Stimulated activated CD4-positive, alpha-beta T cell treated with anti-CD3 and anti-CD28 coated beads, Interleukin-1b, Interleukin-23, amount 100 ng/mL, for 4 hours (primary cell): ENCODE measurements at regions not wholly inside any gene's neighbourhood (a gene's known extent, or its start where the extent isn't known, plus 50 kb on each side); places are given as distances from the start of the nearest gene placed in this dataset.

Experiments
- DNase-seq, 2 donors: peaks; one replicate each; pipeline ENCODE4 v3.0.0-alpha.2; 2020; ENCODE audit warnings: low read depth in 2 of 2

DNA sequence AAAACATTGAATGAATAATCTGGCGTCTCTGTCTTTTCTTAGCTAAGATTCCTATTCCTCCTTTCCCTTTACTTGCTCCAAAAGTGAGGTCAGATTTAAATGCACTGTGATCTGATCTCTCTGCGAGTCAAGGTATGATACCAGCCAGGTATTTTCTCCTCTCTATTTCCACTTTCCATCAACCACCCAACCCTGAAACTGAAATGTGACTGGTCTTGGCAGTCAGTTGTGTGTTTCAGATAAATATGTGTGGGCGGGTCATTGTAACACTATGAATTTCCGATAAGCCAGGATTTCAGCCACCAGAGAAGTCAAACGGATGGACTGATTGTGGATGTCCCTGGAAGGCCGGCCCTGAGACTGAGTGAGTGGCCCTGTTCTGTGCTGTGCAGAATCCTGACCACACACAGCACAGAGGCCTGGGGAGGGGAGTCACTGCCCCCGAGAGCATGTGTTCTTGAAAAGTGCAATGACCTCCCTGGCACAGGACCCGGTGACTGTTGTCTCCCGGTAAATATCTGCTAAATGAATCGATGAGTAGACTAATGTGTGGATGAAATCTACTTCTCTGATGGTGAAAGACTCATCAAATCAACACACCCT, 612.5 kb upstream of the TMEM132C start:
- no peak for DNase-seq

DNA sequence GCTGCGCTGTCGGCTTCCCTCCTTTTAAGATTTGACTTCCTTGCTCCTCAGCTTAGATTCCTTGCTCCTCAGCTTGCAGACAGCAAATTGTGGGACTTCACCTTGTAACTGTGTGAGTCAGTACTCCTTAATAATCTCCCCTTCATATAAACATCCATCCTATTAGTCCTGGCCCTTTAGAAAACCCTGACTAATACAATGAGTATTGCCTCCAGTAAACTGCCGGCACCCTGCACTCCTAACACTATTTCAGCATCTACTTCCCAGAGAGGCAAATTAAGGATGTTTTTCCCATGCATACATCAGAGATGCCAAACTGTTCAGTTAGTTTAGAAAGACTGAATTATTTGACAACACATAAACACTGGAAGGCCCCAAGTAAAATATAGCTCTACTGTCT, 611.3 kb upstream of the TMEM132C start:
- no peak for DNase-seq

DNA sequence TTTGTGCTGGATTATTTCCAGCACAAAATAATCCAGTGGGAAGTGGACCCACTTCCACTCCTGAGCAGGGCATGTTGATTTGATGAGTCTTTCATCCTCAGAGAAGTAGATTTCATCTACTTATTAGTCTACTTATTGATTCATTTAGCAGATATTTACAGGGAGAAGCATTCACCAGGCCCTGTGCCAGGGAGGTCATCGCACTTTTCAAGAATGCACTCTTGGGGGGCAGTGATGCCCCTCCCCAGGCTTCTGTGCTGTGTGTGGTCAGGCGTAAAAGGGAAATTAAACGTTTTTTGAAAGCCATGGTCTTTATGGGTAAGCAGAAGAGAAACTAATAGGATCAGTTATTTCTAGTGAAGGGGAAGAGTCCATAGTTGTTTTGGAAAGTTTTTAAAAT, 610.7 kb upstream of the TMEM132C start:
- no peak for DNase-seq

DNA sequence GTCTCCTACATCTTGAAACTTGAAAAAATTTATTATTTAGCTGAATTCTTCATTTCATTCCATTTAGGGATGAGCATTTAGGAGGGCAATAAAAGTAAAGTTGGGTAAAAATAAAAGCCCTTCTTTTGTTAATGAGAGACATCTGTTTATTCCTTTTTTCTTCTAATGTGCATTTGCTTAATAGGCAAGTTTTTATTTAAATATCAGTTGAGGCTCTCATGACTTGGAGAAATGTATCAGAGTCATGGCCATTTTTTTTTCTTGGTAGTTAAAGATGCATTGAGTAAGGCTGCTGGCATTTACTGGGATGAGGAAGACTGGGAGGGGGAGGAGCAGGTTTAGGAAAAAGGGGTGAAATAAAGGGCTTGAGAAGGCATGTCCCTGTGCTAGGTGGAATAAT, 609.9 kb upstream of the TMEM132C start:
- DNase-seq = no peak

DNA sequence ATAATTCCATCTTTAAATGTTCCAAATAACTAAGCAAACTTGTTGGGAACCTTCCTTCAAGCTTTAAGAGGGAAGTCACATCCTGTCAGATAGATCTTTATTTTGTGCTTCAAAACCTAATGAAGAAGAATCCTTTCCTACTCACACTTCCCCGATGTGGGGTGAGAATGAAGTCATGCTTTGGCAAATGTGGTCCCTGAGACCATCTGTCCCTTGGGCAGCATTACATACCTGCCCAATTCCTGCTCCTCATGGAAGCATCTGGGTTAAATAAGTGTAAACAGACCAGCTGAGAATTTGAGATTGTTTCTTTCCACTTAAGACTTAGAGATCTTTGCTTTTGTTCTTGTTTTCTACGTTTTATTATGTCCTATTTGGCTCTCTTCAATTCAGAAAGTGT, 606.0 kb upstream of the TMEM132C start:
- DNase-seq = no peak

DNA sequence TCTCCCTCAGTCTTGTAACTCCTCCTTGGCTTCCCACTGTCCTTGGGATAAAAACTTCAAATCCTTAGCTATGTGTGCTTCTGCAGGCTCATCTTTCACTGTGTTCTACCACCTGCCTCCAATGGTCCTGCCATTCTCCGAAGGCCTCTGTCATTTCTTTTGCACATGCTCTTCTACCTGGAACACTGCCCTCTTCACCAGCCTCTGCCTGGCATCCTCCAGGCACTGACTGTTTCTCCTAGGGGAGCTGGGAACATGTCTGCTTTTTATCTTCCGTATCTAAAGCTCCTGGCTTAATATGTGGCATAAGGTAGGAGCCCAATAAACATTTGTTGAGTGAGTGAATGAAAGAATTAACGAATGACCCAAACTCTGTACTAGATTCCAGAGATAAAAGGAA, 603.3 kb upstream of the TMEM132C start:
- no peak for DNase-seq

DNA sequence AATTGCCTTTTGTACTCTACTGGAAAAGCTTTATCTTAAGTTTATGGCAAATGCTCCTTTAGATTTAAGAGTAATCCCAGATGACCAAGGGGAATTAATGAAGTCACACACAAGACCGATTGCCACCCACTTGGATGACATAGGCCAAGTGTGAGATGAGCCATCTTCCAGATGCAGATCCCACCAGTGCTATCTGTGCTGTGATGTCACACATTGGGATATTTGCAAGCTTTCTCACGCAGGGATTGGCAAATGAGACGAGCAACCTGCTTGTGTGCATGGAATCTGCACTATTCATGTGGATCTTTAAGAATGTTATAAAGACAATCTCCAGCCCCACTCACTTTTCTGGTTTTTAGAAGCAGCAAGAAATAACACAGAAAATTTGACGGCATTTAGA, 602.1 kb upstream of the TMEM132C start:
- DNase-seq = no peak

DNA sequence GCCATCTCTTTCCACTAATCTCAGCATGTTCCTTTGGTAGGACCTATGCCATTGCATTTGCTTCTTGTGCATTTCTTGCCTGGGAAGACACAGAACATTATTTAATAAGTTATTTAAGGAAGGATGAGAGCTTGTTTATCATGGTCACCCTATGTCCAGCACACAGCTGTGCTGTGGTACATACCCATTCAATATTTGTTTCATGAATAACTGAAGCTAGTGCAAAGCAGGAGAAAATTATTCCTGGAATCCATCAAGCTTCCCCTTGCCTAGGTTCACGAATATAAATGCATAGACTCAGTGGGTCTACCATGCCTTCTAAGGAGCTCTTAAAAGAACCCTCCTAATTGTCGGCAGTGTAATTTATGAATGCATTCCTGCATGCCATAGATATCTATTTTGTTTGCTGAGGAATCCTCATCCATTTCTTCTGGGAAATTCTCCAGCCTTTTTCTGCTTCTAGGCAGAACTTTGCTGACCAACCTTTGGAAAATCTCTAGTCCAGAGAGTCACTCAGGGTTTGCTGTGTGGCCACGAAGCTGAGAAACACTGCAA, 599.8 kb upstream of the TMEM132C start:
- DNase-seq = no peak

DNA sequence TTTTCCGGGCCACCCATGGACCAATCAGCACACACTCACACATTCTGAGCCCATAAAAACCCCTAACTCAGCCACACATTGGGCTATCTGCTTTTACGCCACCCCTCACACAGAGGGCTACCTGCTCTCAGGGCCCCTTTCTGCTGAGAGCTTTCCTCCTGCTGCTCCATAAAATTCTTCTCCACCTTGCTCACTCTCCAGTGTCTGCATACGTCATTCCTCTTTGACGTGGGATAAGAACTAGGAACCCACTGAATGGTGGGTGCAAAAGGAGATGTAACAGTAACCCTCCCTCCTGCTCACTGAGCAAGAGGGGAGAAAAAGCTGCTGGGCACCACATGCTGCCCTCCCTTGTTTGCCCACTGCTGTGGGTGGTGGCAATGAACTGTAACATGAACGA, 596.7 kb upstream of the TMEM132C start:
- no peak for DNase-seq

DNA sequence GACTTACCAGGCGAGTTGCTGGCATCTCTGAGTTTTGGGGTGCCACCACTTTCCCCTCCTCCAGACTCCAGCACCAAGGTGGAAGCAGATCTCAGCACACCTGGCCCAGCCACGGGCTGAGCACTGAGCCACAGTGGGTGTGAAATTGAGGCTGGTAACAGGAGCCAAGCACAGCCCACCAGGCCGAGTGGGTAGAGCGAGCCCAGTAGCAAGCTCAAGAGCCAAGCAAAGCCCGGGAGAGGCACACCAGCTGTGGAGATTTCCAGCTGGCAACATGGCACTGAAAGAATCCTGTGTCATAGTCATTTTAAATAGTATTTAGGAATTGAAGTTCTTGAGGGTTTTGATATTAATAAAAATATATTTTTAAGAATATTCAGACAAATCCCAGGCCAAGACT, 596.2 kb upstream of the TMEM132C start:
- DNase-seq = no peak

DNA sequence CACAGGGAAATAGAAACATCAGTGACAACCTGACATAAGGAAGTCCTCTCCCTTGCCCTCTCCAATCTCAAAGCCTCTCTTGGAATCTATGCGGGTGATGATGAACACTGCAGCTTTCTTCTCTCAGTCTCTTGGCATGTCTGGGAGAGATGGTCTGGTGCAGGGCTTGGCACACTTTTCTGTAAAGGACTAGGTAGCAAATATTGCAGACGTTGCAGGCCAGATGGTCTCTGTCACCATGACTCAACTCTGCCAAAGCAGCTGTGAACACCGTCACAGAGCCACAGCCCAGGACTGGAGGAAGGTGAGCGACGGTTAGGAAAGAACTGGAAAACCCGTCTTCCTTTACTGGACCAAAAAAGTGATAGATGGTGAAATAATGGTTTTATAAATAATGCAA, 591.0 kb upstream of the TMEM132C start:
- no peak for DNase-seq

DNA sequence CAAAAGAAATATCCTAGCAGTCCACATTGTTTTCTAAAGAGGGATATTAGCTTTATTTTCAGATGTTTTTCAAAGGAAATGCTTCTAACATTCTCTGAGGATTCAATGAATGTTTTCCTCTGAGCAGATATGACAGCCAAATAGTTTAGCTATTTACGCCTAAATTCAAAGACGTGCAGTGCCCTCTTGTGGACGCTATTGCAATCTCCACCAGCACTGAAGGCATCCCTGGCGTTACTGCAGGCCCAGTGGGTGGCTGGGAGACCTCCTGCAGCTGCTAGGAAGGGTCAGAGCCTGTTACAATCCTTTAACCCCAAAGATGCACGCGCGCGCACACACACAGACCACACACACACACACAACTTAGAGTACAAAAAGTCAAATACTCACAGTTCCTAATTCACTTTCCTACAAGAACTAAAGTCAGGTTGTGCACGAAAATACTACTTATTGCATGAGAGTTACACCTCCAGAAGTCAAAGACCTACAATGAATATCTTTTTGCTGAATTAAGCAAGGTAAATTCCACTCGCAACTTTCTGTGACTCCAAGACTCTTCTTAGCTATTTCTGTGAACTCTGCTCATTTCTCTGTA, 589.3 kb upstream of the TMEM132C start:
- peak in 1 of 2 donors; percentile 25 for DNase-seq

DNA sequence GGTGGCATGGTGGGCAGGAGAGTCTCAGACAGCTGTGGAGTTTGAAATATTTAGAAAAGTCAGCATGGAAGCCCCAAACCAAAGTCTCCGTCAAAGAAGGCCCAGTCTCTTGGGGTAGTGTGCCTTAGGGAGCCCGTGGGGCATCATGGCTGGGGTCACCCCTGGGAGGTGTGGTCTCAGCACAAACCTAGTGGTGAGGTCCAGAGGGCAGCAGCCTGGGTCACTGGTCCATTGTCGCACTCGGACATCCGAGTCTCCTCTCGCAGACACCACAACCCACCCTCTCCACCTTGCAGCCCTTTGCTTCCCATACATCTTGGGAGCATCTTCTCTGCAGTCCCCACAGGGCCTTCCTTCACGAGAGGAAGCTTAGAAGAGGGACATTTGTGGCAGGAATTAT, 588.0 kb upstream of the TMEM132C start:
- DNase-seq = no peak

DNA sequence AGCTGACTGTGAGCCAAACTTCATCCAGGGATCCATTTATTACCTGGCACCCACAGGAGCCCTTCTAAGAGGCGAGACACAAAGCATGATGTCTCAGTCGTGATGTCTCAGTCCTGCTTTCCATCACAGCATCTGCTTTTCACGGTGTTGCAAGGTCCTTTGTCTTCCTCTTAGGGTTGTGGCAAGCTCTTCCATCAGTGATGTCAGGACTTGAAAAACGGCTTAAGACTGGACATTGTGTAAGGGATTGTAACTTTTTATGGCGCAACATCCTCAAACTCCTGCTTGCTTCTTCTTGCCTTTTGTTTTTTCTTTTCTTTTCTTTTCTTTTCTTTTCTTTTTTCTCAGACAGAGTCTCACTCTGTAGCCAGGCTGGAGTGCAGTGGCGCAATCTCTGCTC, 586.5 kb upstream of the TMEM132C start:
- no peak for DNase-seq

DNA sequence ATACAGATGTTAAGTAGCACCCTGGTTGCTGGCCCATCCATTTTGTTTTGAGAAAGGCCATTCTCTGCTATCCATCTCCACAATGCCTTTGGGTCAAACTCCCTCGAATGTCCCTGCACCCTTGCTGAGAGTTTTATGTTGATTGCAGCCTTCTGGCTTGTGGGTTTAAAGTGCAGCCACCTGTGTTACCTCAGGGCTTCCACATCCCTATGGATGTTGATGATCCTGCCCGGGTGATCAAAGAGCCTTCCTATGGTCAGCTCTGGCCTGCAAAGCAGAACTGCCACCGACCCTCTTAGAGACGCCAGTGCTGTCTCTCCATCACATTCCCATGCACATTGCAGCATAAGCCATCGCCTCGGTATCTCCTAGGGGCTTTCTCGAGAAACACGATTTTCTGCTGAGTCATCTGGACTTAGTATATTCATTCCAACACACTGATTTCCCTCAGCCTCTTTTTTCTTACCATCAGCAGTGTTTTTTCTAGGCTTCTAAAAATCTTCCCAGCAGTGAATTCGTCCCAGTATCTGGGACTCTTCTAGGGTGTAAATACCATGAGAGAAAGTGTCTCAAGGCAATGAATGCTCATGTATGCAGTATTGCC, 585.7 kb upstream of the TMEM132C start:
- DNase-seq = no peak

DNA sequence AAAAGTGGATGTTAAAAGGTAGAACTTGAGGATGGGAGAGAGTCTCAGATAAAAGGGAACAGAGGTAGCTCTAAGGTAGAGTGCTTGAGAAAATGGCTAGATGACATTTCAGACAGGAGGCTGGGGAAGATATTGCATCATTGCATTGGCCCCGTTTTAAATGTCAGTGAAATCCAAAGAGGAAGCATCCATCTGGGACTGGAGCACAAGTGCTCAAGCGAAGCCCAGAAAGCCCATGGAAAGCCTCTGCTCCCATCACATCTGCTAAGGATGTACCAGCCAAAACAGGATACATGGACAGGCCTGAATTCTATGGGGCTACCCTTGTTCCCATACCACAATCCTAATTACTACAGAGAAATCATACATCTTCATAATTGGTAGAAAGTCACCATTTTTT, 581.5 kb upstream of the TMEM132C start:
- no peak for DNase-seq

DNA sequence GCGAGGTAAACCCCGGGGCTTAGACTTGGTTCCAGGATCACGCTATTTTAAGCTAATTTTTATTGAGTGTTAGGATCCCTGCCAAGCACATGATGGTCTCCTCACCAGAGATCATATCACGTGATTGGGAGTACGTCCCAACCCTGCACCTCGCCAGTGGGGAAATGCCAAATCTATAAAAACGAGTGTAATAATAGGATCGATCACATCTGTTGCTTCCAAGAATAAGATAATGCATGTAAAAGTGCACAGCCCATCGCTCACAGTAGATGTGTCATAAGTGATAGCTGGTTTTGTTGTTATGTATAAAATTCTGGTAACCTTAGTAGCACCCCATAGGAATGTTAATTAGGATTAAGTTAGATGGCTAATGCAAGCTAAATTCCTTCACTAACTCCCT, 581.0 kb upstream of the TMEM132C start:
- no peak for DNase-seq

DNA sequence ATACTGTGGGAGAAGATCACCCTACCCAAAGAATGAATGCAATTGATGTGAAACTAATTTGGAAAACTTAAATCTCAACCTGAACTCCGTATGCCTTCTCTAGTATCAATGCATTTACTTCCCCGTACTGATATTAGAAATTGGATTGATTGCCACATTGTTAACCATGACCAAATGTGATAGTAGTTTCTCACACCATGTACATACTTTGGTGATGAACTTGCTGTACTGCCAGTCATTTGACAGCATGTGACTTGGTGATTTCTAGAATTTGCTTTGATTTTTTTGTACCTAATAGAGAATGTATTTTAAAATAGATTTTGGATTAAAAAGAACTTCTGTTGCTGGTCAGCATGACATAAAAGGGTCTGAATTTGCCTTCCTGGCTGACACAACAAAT, 579.8 kb upstream of the TMEM132C start:
- DNase-seq = no peak

DNA sequence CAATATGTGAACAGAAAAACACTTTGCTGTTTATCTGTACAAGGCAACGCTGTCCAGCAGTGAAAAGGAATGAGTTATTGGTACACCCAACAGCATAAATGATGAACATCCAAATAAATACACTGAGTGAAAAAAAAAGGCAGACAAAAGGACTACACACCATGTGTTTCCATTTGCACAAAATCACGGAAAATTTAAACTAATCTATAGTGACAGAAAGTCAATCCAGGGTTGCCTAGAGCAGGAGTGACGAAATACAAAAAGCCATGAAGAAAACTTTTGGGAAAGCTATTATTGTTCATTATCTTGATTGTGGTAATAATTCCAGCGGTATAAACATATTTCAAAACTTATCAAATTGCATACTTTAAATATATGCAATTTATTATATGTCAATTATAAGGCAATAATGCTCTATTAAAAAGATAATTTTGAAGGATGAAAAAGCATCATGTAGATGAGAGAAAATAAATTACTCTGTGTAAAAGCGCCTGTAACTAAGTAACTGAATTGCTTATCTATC, 578.0 kb upstream of the TMEM132C start:
- no peak for DNase-seq

DNA sequence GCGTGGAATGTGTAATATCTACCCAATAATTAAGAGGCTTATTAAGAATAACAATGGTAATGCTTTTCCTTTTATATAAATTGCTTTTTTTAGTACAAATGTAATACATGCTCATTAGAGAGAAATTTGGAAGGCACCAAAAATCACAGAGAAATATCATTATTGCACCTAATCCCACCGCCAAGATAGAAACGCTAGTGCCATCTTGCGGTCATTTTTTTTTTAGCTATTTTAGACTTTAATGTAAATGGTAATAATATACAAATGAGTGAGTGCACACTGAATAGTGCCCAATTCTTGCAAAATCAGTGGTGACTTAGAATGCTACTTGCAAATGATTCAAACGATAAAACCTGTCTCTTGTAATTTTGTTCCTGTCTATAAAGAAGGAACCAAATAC, 576.8 kb upstream of the TMEM132C start:
- DNase-seq = no peak

DNA sequence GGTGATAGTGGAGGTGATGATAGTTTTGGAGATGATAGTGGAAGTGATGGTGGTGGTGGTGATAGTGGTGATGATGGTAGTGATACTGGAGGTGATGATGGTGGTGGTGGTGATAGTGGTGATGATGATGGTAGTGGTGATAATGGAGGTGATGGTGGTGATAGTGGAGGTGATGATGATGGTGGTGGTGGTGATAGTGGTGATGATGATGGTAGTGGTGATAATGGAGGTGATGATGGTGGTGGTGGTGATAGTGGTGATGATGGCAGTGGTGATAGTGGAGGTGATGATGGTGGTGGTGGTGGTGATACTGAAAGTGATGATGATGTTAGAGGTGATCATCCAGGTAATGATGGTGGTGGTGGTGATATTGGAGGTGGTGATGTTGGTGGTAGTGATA, 570.0 kb upstream of the TMEM132C start:
- DNase-seq = no peak

DNA sequence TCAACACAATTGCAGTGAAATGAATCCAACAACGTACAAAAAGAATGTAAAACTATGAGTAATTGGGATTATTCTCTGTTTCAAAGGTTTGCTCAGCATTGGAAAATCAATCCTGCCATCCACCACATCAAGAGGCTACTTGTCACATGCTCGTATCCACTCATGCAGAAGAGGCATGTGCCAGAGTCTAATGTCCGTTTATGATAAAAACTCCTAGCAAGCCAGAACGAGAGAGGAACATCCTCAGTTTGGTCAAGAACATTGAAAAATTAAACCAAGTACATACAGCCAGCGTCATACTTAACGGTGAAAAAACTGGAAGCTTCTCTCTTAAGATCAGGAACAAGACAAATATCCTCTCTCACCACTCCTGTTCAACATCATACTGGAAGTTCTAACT, 563.9 kb upstream of the TMEM132C start:
- DNase-seq = no peak

DNA sequence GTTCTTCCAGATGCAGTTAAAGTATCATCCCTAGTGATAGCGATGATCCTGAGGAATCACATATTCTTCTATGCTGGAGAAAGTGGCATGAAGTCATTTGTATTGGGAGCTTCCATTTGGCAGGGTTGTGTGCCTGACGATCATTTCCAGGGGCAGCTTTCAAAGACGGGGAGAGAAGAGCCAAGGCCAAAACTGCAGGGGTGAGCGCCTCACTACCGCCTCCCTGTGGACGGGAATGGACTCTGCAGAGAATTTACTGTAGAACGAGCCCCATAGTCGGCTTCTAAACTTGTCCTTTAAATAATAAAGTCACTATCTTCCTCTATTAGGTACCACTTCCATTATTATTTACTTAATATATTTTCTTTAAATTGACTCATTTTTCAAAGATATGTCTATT, 555.9 kb upstream of the TMEM132C start:
- DNase-seq = no peak
